HEK293 (cell line): ENCODE measurements at regions not wholly inside any gene's neighbourhood (a gene's known extent, or its start where the extent isn't known, plus 50 kb on each side); places are given as distances from the start of the nearest gene placed in this dataset.

ENCODE experiments used
- CTCF ChIA-PET: fragments of 350-600 bp; formaldehyde crosslinking; extraction: SDS; loops from one replicate; lab custom pipeline; 2021; ENCODE audit warnings: antibody characterized with exemption; lab: Yijun Ruan, JAX
- POLR2A ChIA-PET: fragments of 300-600 bp; formaldehyde crosslinking; extraction: SDS; loops from one replicate; lab custom pipeline; 2020; ENCODE audit warnings: antibody characterized with exemption, inconsistent platforms; lab: Yijun Ruan, JAX
- H3K27ac ChIP-seq: fragments of 200-500 bp; sonication (Bioruptor generic); 2 replicates; pipeline ENCODE4 v1.5.1; 2014; ENCODE audit warnings: low read depth, low read length, control low read depth, inconsistent platforms; ENCODE audit errors: extremely low read depth
- H3K36me3 ChIP-seq, 2 experiments: fragments of 200-500 bp in 1 of 2; sonication (Bioruptor generic) in 1 of 2; 1 replicate in 1 of 2; 2 replicates in 1 of 2; pipeline ENCODE4 v1.5.1; 2014 to 2017; ENCODE audit warnings: inconsistent platforms in 2 of 2, low read length in 2 of 2; ENCODE audit not compliant: control insufficient read depth in 2 of 2, insufficient read depth in 1 of 2
- H3K4me1 ChIP-seq: fragments of 200-500 bp; sonication (Bioruptor generic); 2 replicates; pipeline ENCODE4 v1.5.1; 2014; ENCODE audit warnings: mild to moderate bottlenecking, low read length, inconsistent platforms; ENCODE audit not compliant: control insufficient read depth, insufficient read depth
- H3K4me3 ChIP-seq: 2 replicates; pipeline ENCODE4 v1.5.1; 2011; ENCODE audit warnings: low read depth, mild to moderate bottlenecking, control low read depth, low read length, moderate library complexity
- H3K9me3 ChIP-seq: fragments of 200-500 bp; sonication (Bioruptor generic); 2 replicates; pipeline ENCODE4 v1.5.1; 2014; ENCODE audit warnings: low read depth, low read length, inconsistent platforms; ENCODE audit not compliant: control insufficient read depth, insufficient read depth
- OSR2 ChIP-seq: fragments of 450-650 bp; formaldehyde crosslinking; IDR thresholded peaks from 2 replicates; pipeline ENCODE4 v1.5.1; 2016; ENCODE audit warnings: missing biosample characterization, missing genetic modification characterization
- PRDM1 ChIP-seq: fragments of 450-650 bp; formaldehyde crosslinking; IDR thresholded peaks from 2 replicates; pipeline ENCODE4; 2016; ENCODE audit warnings: missing biosample characterization, missing genetic modification characterization
- RBAK ChIP-seq: fragments of 450-650 bp; formaldehyde crosslinking; IDR thresholded peaks from 2 replicates; pipeline ENCODE4 v1.5.1; 2016; ENCODE audit warnings: missing biosample characterization, missing genetic modification characterization
- SP2 ChIP-seq: fragments of 450-650 bp; formaldehyde crosslinking; IDR thresholded peaks from 2 replicates; pipeline ENCODE4 v1.5.1; 2016; ENCODE audit warnings: missing biosample characterization, missing genetic modification characterization
- ZNF26 ChIP-seq: fragments of 450-650 bp; formaldehyde crosslinking; IDR thresholded peaks from 2 replicates; pipeline ENCODE4 v1.5.1; 2016; ENCODE audit warnings: missing biosample characterization, missing genetic modification characterization
- ZNF266 ChIP-seq: fragments of 450-650 bp; formaldehyde crosslinking; IDR thresholded peaks from 2 replicates; pipeline ENCODE4 v1.5.1; 2016; ENCODE audit warnings: missing biosample characterization, missing genetic modification characterization, low read depth
- ZNF335 ChIP-seq: fragments of 450-650 bp; formaldehyde crosslinking; conservative IDR thresholded peaks from 2 replicates; pipeline ENCODE4 v1.5.1; 2016; ENCODE audit warnings: missing biosample characterization, missing genetic modification characterization
- ZNF426 ChIP-seq: fragments of 450-650 bp; formaldehyde crosslinking; IDR thresholded peaks from 2 replicates; pipeline ENCODE4 v1.5.1; 2017; ENCODE audit warnings: missing biosample characterization, missing genetic modification characterization, mild to moderate bottlenecking, inconsistent platforms, moderate library complexity
- ZNF510 ChIP-seq: fragments of 450-650 bp; formaldehyde crosslinking; IDR thresholded peaks from 2 replicates; pipeline ENCODE4 v1.5.1; 2018; ENCODE audit warnings: mild to moderate bottlenecking, missing genetic modification characterization, missing biosample characterization; ENCODE audit not compliant: insufficient replicate concordance
- ZNF555 ChIP-seq: fragments of 450-650 bp; formaldehyde crosslinking; conservative IDR thresholded peaks from 2 replicates; pipeline ENCODE4 v1.5.1; 2017; ENCODE audit warnings: missing biosample characterization, mild to moderate bottlenecking, missing genetic modification characterization, inconsistent platforms
- ZNF558 ChIP-seq: fragments of 450-650 bp; formaldehyde crosslinking; IDR thresholded peaks from 2 replicates; pipeline ENCODE4 v1.5.1; 2016; ENCODE audit warnings: missing biosample characterization, missing genetic modification characterization
- ZNF596 ChIP-seq: fragments of 450-650 bp; IDR thresholded peaks from 2 replicates; pipeline ENCODE4 v1.5.0; 2018; ENCODE audit warnings: missing biosample characterization, mild to moderate bottlenecking, missing genetic modification characterization, moderate library complexity
- ZNF621 ChIP-seq: fragments of 450-650 bp; formaldehyde crosslinking; IDR thresholded peaks from 2 replicates; pipeline ENCODE4 v1.5.1; 2017; ENCODE audit warnings: missing biosample characterization, missing genetic modification characterization
- ZSCAN18 ChIP-seq: fragments of 450-650 bp; formaldehyde crosslinking; IDR thresholded peaks from 2 replicates; pipeline ENCODE4 v1.5.1; 2016; ENCODE audit warnings: missing biosample characterization, missing genetic modification characterization
- ZSCAN4 ChIP-seq: fragments of 450-650 bp; formaldehyde crosslinking; IDR thresholded peaks from 2 replicates; pipeline ENCODE4 v1.5.1; 2017; ENCODE audit warnings: missing biosample characterization, missing genetic modification characterization
- TF ChIP-seq, protein P1 (sequence below): fragments of 450-650 bp; formaldehyde crosslinking; IDR thresholded peaks from 2 replicates; pipeline ENCODE4 v1.5.1; 2017; ENCODE audit warnings: missing biosample characterization, missing genetic modification characterization
- TF ChIP-seq, protein P2 (sequence below): fragments of 450-650 bp; formaldehyde crosslinking; IDR thresholded peaks from 2 replicates; pipeline ENCODE4 v1.5.0; 2017; ENCODE audit warnings: missing biosample characterization, missing genetic modification characterization, borderline replicate concordance
- TF ChIP-seq, protein P3 (sequence below): IDR thresholded peaks from 2 replicates; pipeline ENCODE4 v1.6.1; 2011; ENCODE audit warnings: mild to moderate bottlenecking, low read depth, low read length, borderline replicate concordance
- TF ChIP-seq, protein P4 (sequence below): fragments of 450-650 bp; formaldehyde crosslinking; IDR thresholded peaks from 2 replicates; pipeline ENCODE4 v1.5.1; 2017; ENCODE audit warnings: missing biosample characterization, missing genetic modification characterization

DNA sequence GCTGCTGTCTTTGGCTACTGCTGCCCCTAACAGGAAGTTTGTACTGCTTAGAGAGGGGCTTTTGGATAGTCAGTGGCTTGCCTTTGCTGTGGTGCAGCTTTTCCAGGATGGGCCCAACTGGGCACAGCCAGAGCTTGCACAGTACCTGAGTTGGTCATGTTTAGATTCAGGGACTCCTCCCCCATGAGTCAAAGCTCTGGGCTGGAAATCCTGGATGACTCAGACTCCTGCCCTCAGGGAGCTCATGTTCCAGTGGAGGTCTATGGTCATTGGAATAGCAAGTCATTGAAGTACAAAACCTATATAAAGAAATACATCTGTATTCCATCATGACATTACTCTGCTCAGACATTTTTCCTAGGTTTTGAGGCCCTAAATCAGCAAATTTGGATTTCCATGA, 66.7 kb upstream of the PJA1 start (continued):
- TF ChIP-seq, protein P1, sequence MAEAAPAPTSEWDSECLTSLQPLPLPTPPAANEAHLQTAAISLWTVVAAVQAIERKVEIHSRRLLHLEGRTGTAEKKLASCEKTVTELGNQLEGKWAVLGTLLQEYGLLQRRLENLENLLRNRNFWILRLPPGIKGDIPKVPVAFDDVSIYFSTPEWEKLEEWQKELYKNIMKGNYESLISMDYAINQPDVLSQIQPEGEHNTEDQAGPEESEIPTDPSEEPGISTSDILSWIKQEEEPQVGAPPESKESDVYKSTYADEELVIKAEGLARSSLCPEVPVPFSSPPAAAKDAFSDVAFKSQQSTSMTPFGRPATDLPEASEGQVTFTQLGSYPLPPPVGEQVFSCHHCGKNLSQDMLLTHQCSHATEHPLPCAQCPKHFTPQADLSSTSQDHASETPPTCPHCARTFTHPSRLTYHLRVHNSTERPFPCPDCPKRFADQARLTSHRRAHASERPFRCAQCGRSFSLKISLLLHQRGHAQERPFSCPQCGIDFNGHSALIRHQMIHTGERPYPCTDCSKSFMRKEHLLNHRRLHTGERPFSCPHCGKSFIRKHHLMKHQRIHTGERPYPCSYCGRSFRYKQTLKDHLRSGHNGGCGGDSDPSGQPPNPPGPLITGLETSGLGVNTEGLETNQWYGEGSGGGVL (tag by site-specific recombination) = no peak
- TF ChIP-seq, protein P2, sequence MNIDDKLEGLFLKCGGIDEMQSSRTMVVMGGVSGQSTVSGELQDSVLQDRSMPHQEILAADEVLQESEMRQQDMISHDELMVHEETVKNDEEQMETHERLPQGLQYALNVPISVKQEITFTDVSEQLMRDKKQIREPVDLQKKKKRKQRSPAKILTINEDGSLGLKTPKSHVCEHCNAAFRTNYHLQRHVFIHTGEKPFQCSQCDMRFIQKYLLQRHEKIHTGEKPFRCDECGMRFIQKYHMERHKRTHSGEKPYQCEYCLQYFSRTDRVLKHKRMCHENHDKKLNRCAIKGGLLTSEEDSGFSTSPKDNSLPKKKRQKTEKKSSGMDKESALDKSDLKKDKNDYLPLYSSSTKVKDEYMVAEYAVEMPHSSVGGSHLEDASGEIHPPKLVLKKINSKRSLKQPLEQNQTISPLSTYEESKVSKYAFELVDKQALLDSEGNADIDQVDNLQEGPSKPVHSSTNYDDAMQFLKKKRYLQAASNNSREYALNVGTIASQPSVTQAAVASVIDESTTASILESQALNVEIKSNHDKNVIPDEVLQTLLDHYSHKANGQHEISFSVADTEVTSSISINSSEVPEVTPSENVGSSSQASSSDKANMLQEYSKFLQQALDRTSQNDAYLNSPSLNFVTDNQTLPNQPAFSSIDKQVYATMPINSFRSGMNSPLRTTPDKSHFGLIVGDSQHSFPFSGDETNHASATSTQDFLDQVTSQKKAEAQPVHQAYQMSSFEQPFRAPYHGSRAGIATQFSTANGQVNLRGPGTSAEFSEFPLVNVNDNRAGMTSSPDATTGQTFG (tag by site-specific recombination) = no peak
- TF ChIP-seq ZSCAN18 (tag by site-specific recombination) = no peak

DNA sequence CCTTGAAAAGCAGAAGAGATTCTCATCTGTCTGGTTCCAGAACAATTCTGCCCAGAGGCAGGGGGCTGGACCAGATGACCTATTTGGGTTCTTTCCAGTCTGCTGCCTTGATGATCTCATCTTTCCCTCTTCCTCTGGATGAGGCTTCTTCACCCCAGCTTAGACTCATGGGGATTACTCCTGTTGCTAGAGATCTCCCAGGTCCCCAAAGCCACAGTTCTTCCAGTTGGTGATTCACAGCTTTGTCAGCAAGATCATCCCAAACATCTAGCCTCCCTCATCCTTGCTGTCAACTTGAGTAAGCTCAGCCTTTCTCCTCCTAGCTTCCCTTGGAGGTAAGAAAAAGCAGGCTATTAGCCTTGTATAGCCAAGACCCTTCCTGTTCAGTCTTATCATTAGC, 64.2 kb upstream of the PJA1 start:
- Histone ChIP-seq H3K27ac (no peak overlapping the region), H3K4me1 (no peaks in the 10 kb centered on the region), H3K9me3 (no peaks in the 10 kb centered on the region), H3K36me3 (no peaks in the 10 kb centered on the region), H3K4me3 (no peak overlapping the region)
- CTCF ChIA-PET = interaction anchor here (0.6 to 4.3 kb wide), 4 partner anchors 7 to 402 kb away, joined by 3 to 34 read pairs (median 4); no protein-coding TSS in a partner anchor
- TF ChIP-seq ZNF335 (tag by site-specific recombination) = no peak
- POLR2A ChIA-PET = interaction anchor here (1.8 kb wide), 1 partner anchor 401 kb away, joined by 5 read pairs; the partner anchor contains the start of gene EFNB1

DNA sequence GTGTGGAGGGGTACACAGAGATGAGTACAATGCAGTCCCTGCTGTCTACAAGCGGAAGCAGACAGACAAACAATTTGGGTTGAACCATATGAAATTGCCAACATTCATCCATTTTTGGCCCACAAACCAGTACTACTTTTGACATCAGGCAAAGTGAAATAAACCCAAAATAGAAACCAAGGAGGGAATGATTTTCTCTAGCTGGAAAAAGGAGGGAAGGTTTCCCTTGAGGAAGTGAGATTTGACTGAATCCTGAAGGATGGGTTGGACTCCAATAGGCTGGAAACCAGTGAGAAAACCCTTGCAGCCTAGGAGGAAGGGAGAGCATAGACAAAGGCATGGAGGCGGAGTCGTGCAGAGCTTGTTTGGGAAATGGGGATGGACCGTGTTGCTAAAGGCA, 63.5 kb upstream of the PJA1 start:
- no peaks in the 10 kb centered on the region for H3K4me1 ChIP-seq
- ChIA-PET POLR2A (no interaction called here), CTCF (interaction anchor here (1.5 kb wide), 1 partner anchor 9 kb away, joined by 4 read pairs; no protein-coding TSS in a partner anchor)
- no peak overlapping the region for H3K27ac ChIP-seq
- no peaks in the 10 kb centered on the region for H3K9me3 ChIP-seq
- H3K36me3 ChIP-seq = no peaks in the 10 kb centered on the region
- H3K4me3 ChIP-seq = no peak overlapping the region
- TF ChIP-seq, protein P3, sequence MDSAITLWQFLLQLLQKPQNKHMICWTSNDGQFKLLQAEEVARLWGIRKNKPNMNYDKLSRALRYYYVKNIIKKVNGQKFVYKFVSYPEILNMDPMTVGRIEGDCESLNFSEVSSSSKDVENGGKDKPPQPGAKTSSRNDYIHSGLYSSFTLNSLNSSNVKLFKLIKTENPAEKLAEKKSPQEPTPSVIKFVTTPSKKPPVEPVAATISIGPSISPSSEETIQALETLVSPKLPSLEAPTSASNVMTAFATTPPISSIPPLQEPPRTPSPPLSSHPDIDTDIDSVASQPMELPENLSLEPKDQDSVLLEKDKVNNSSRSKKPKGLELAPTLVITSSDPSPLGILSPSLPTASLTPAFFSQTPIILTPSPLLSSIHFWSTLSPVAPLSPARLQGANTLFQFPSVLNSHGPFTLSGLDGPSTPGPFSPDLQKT = no peak
- TF ChIP-seq, protein P4, sequence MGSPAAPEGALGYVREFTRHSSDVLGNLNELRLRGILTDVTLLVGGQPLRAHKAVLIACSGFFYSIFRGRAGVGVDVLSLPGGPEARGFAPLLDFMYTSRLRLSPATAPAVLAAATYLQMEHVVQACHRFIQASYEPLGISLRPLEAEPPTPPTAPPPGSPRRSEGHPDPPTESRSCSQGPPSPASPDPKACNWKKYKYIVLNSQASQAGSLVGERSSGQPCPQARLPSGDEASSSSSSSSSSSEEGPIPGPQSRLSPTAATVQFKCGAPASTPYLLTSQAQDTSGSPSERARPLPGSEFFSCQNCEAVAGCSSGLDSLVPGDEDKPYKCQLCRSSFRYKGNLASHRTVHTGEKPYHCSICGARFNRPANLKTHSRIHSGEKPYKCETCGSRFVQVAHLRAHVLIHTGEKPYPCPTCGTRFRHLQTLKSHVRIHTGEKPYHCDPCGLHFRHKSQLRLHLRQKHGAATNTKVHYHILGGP (tag by site-specific recombination) = no peak
- no peak for TF ChIP-seq ZNF596 (tag by site-specific recombination)
- TF ChIP-seq ZNF555 (tag by site-specific recombination) = no peak
- no peak for TF ChIP-seq SP2
- TF ChIP-seq ZNF266 (tag by site-specific recombination) = no peak
- no peak for TF ChIP-seq ZNF426
- TF ChIP-seq ZNF26 (tag by site-specific recombination) = no peak
- no peak for TF ChIP-seq RBAK (tag by site-specific recombination)
- TF ChIP-seq ZNF510 (tag by site-specific recombination) = no peak
- TF ChIP-seq ZSCAN4 (tag by site-specific recombination) = no peak
- no peak for TF ChIP-seq OSR2 (tag by site-specific recombination)
- no peak for TF ChIP-seq PRDM1 (tag by site-specific recombination)
- no peak for TF ChIP-seq ZNF621 (tag by site-specific recombination)
- no peak for TF ChIP-seq ZNF558 (tag by site-specific recombination)
